D721Med (cell line): ENCODE measurements at regions not wholly inside any gene's neighbourhood (a gene's known extent, or its start where the extent isn't known, plus 50 kb on each side); places are given as distances from the start of the nearest gene placed in this dataset.
A peak's percentile ranks its signal among the peaks of the same experiment; 100 is the strongest.

ENCODE experiments used
- DNase-seq: peaks from one replicate; pipeline ENCODE4 v3.0.0; 2011; ENCODE audit warnings: low spot score; ENCODE audit not compliant: insufficient read length
- FAIRE-seq: peaks from 2 replicates; lab custom pipeline; 2011; peaks lifted over from hg19 to GRCh38; lab: Jason Lieb, UNC
- TF ChIP-seq, protein P1 (sequence below): IDR thresholded peaks from 2 replicates; pipeline ENCODE4 v1.5.1; 2012; ENCODE audit warnings: mild to moderate bottlenecking, control low read depth; ENCODE audit not compliant: insufficient read depth; ENCODE audit errors: missing control alignments

GRCh38 chr4:82181789-82182188 is 192.0 kb downstream of the HNRNPD start:
- TF ChIP-seq, protein P1, sequence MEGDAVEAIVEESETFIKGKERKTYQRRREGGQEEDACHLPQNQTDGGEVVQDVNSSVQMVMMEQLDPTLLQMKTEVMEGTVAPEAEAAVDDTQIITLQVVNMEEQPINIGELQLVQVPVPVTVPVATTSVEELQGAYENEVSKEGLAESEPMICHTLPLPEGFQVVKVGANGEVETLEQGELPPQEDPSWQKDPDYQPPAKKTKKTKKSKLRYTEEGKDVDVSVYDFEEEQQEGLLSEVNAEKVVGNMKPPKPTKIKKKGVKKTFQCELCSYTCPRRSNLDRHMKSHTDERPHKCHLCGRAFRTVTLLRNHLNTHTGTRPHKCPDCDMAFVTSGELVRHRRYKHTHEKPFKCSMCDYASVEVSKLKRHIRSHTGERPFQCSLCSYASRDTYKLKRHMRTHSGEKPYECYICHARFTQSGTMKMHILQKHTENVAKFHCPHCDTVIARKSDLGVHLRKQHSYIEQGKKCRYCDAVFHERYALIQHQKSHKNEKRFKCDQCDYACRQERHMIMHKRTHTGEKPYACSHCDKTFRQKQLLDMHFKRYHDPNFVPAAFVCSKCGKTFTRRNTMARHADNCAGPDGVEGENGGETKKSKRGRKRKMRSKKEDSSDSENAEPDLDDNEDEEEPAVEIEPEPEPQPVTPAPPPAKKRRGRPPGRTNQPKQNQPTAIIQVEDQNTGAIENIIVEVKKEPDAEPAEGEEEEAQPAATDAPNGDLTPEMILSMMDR = no peak
- FAIRE-seq (peak; percentile 60), DNase-seq (no peak)

- FAIRE-seq = no peak
- DNase-seq = no peak
- TF ChIP-seq, protein P1 = no peak
Measured at GRCh38 chr4:82172186-82172585, 201.6 kb downstream of the HNRNPD start.

GRCh38 chr4:82171531-82172155 is 202.1 kb downstream of the HNRNPD start:
- FAIRE-seq (no peak), DNase-seq (no peak)
- TF ChIP-seq, protein P1 = no peak

DNA sequence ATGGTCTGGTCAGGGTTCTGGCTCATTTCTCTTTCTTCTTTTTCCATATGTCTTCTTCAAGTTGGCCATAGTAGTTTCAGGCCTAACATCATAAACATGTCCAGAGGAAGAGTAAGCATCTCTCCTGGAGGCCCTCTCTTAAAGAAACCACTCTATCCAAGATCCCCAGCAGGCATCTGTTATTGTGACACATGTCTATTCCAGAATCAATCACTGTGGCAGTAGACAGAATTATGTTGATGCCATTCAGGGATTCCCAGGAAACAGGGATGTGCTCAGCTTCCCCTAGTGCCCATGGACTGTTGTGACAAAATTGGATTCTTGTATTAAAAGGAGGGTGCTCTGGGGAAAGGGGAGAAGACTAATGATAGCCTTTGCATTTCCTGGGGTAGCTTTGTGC is 224.0 kb downstream of the HNRNPD start:
- TF ChIP-seq, protein P1 = no peak
- DNase-seq (no peak), FAIRE-seq (no peak)

- TF ChIP-seq, protein P1 = no peak
- DNase-seq (no peak), FAIRE-seq (no peak)
Measured at GRCh38 chr4:82145850-82146249, 227.9 kb downstream of the HNRNPD start.

DNA sequence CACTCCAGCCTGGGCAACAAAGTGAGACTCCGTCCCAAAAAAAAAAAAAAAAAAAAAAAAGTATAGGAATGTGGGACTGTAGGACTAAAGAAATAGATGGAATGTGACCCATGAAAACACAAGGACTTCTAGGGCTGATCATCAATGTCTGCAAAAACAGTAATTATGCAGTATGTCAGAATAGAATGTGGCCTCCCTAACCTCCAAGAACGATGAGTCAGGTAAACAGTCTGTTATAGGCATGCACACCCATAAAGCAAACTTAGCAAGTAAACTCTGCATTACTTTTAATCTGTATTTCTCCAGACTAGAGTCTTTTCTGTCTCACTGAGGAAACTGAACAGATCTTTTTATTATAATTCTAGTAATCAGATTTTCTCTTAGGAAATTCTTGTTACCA is 233.4 kb downstream of the HNRNPD start:
- TF ChIP-seq, protein P1 = no peak
- FAIRE-seq (no peak), DNase-seq (no peak)

GRCh38 chr4:82139287-82139686 is 234.5 kb downstream of the HNRNPD start:
- no peak for FAIRE-seq
- TF ChIP-seq, protein P1 = no peak
- no peak for DNase-seq
